Naive B cell (primary cell): ENCODE measurements at regions not wholly inside any gene's neighbourhood (a gene's known extent, or its start where the extent isn't known, plus 50 kb on each side); places are given as distances from the start of the nearest gene placed in this dataset.
A peak's percentile ranks its signal among the peaks of the same experiment; 100 is the strongest.
"Not testable (repeated sequence)": the region's sequence is repeated elsewhere in the genome, so short reads cannot be mapped to it uniquely, and the experiment has no call there.

Source experiments
- ATAC-seq, 2 donors: fragments of 150-1000 bp; cut with Tn5 transposase; 2 replicates each; pipeline ENCODE4 v1.10.0; 2021; ENCODE audit warnings: low read depth in 2 of 2, mild to moderate bottlenecking in 2 of 2, moderate library complexity in 2 of 2
- DNase-seq: peaks from one replicate; pipeline ENCODE4 v3.0.0; 2022
- H3K27ac Mint-ChIP-seq, 6 donors: one replicate each; pipeline ENCODE4 v1.8.0; 2020 to 2022; ENCODE audit warnings: mild to moderate bottlenecking in 6 of 6, mixed read lengths in 6 of 6, moderate library complexity in 5 of 6, inconsistent platforms in 2 of 6
- H3K27me3 Mint-ChIP-seq, 3 donors: one replicate each; pipeline ENCODE4 v1.8.0; 2021 to 2022; ENCODE audit warnings: mixed read lengths in 3 of 3, mild to moderate bottlenecking in 1 of 3
- H3K36me3 Mint-ChIP-seq, 2 donors: one replicate each; pipeline ENCODE4 v1.8.0; 2020 to 2022; ENCODE audit warnings: mixed read lengths in 2 of 2, inconsistent platforms in 1 of 2, mild to moderate bottlenecking in 1 of 2
- H3K4me1 Mint-ChIP-seq, 3 donors: one replicate each; pipeline ENCODE4 v1.8.0; 2020 to 2022; ENCODE audit warnings: mixed read lengths in 3 of 3, inconsistent platforms in 1 of 3, mild to moderate bottlenecking in 1 of 3, moderate library complexity in 1 of 3
- H3K4me3 Mint-ChIP-seq, 8 donors: one replicate each; pipeline ENCODE4 v1.8.0; 2020 to 2022; ENCODE audit warnings: mild to moderate bottlenecking in 8 of 8, mixed read lengths in 8 of 8, moderate library complexity in 8 of 8, inconsistent platforms in 2 of 8
- H3K9me3 Mint-ChIP-seq, 7 donors: one replicate each; pipeline ENCODE4 v1.8.0; 2020 to 2022; ENCODE audit warnings: mixed read lengths in 7 of 7, mild to moderate bottlenecking in 5 of 7, inconsistent platforms in 2 of 7, moderate library complexity in 1 of 7

- peaks cover 8 to 16% (median 14%) of the 10 kb centered on the region in 3 donors for H3K27me3 Mint-ChIP-seq
- no peak for ATAC-seq
- peaks cover 10 to 42% (median 33%) of the 10 kb centered on the region in 7 donors for H3K9me3 Mint-ChIP-seq
- no peak for DNase-seq
- H3K4me1 Mint-ChIP-seq = no peaks in the 10 kb centered on the region
- H3K27ac Mint-ChIP-seq = no peak overlapping the region
- H3K36me3 Mint-ChIP-seq = peaks cover 5 to 19% of the 10 kb centered on the region in 2 donors
- H3K4me3 Mint-ChIP-seq = no peak overlapping the region
Measured at GRCh38 chr4:1589098-1589497, 95.0 kb downstream of the FAM53A start.

GRCh38 chr4:1588306-1588705 is 95.8 kb downstream of the FAM53A start:
- Mint-ChIP-seq H3K9me3 (peaks cover 10 to 42% (median 30%) of the 10 kb centered on the region in 7 donors), H3K27ac (no peak overlapping the region), H3K36me3 (peaks cover 5 to 19% of the 10 kb centered on the region in 2 donors), H3K4me1 (no peaks in the 10 kb centered on the region), H3K4me3 (no peak overlapping the region), H3K27me3 (peaks cover 4 to 14% (median 12%) of the 10 kb centered on the region in 3 donors)
- no peak for ATAC-seq
- DNase-seq = no peak

GRCh38 chr4:1584498-1584897 is 99.6 kb downstream of the FAM53A start:
- no peak for ATAC-seq
- Mint-ChIP-seq H3K27me3 (no peaks in the 10 kb centered on the region), H3K4me3 (no peak overlapping the region), H3K9me3 (peaks cover 5 to 24% (median 15%) of the 10 kb centered on the region in 7 donors), H3K36me3 (peaks cover 0 to under 1% of the 10 kb centered on the region in 2 donors), H3K4me1 (peaks cover 0 to 7% (median 0%) of the 10 kb centered on the region in 3 donors), H3K27ac (no peak overlapping the region)
- no peak for DNase-seq

- Mint-ChIP-seq H3K4me3 (peak overlapping the region in 1 of 8 donors; percentile 28), H3K27me3 (no peaks in the 10 kb centered on the region)
Measured at GRCh38 chr4:1583859-1584258, 100.3 kb downstream of the FAM53A start.

GRCh38 chr4:1583051-1583785 is 100.9 kb downstream of the FAM53A start:
- Mint-ChIP-seq H3K27me3 (no peaks in the 10 kb centered on the region), H3K4me3 (peak overlapping the region in 2 of 8 donors; percentile 8 to 20), H3K36me3 (no peaks in the 10 kb centered on the region), H3K4me1 (peaks cover 0 to 7% (median under 1%) of the 10 kb centered on the region in 3 donors), H3K9me3 (peaks cover 2 to 11% (median 5%) of the 10 kb centered on the region in 7 donors), H3K27ac (peak overlapping the region in 1 of 6 donors; percentile 33)
- DNase-seq (no peak), ATAC-seq (no peak)

More at GRCh38 chr4:1583859-1584258, 100.3 kb downstream of the FAM53A start:
- Mint-ChIP-seq H3K27ac (no peak overlapping the region), H3K9me3 (peaks cover 5 to 18% (median 9%) of the 10 kb centered on the region in 7 donors), H3K36me3 (no peaks in the 10 kb centered on the region), H3K4me1 (peaks cover 0 to 7% (median 0%) of the 10 kb centered on the region in 3 donors)
- no peak for ATAC-seq
- DNase-seq = no peak

- DNase-seq (no peak), ATAC-seq (no peak)
- H3K27ac Mint-ChIP-seq = peak overlapping the region in 1 of 6 donors; percentile 81
- peak overlapping the region in 1 of 8 donors; percentile 59 for H3K4me3 Mint-ChIP-seq
- peaks cover 0 to 7% (median 5%) of the 10 kb centered on the region in 3 donors for H3K4me1 Mint-ChIP-seq
- H3K9me3 Mint-ChIP-seq = peaks cover 0 to 9% (median 5%) of the 10 kb centered on the region in 7 donors
- no peaks in the 10 kb centered on the region for H3K27me3 Mint-ChIP-seq
- no peaks in the 10 kb centered on the region for H3K36me3 Mint-ChIP-seq
Measured at GRCh38 chr4:1582227-1582626, 101.9 kb downstream of the FAM53A start.

GRCh38 chr4:1581164-1581894 is 102.8 kb downstream of the FAM53A start:
- H3K27ac Mint-ChIP-seq = peak overlapping the region in 4 of 6 donors; percentile 51 to 81 (median 70)
- H3K9me3 Mint-ChIP-seq, H3K27me3 Mint-ChIP-seq, H3K36me3 Mint-ChIP-seq, H3K4me1 Mint-ChIP-seq: not testable (repeated sequence)
- H3K4me3 Mint-ChIP-seq = peak overlapping the region in 5 of 8 donors; percentile 6 to 80 (median 59)
- peak; percentile 69 to 71 for ATAC-seq
- DNase-seq = peak; percentile 93

- H3K4me3 Mint-ChIP-seq = peak overlapping the region in 2 of 8 donors; percentile 68 to 82
- H3K9me3 Mint-ChIP-seq, H3K27ac Mint-ChIP-seq, H3K27me3 Mint-ChIP-seq, H3K36me3 Mint-ChIP-seq, ATAC-seq, DNase-seq, H3K4me1 Mint-ChIP-seq: not testable (repeated sequence)
Measured at GRCh38 chr4:1580692-1581012, 103.5 kb downstream of the FAM53A start.

- Mint-ChIP-seq H3K36me3 (no peaks in the 10 kb centered on the region), H3K27ac (peak overlapping the region in 3 of 6 donors; percentile 19 to 59 (median 47)), H3K4me3 (peak overlapping the region; percentile 68 to 90 (median 78)), H3K4me1 (peaks cover 0 to 7% (median 5%) of the 10 kb centered on the region in 3 donors), H3K9me3 (peaks cover 0 to 3% (median 0%) of the 10 kb centered on the region in 7 donors), H3K27me3 (no peaks in the 10 kb centered on the region)
- peak; percentile 92 for DNase-seq
- peak; percentile 64 to 67 for ATAC-seq
Measured at GRCh38 chr4:1579901-1580691, 104.0 kb downstream of the FAM53A start.

- Mint-ChIP-seq H3K4me1 (peaks cover 0 to 7% (median 5%) of the 10 kb centered on the region in 3 donors), H3K36me3 (no peaks in the 10 kb centered on the region), H3K27ac (peak overlapping the region in 3 of 6 donors; percentile 56 to 90 (median 59)), H3K27me3 (no peaks in the 10 kb centered on the region), H3K4me3 (peak overlapping the region; percentile 68 to 90 (median 78)), H3K9me3 (peaks cover 0 to 3% (median 0%) of the 10 kb centered on the region in 7 donors)
- DNase-seq = peak; percentile 70
- peak; percentile 47 for ATAC-seq
Measured at GRCh38 chr4:1579001-1579900, 104.9 kb downstream of the FAM53A start.

GRCh38 chr4:1578251-1578773 is 105.8 kb downstream of the FAM53A start:
- Mint-ChIP-seq H3K4me1 (peaks cover 5 to 7% (median 5%) of the 10 kb centered on the region in 3 donors), H3K9me3 (peaks cover 0 to 3% (median 2%) of the 10 kb centered on the region in 7 donors), H3K27me3 (no peaks in the 10 kb centered on the region), H3K4me3 (peak overlapping the region in 7 of 8 donors; percentile 15 to 75 (median 57)), H3K36me3 (no peaks in the 10 kb centered on the region), H3K27ac (peak overlapping the region in 1 of 6 donors; percentile 61)
- DNase-seq (no peak), ATAC-seq (no peak)

- no peak for ATAC-seq
- Mint-ChIP-seq H3K9me3 (peaks cover 0 to 4% (median 3%) of the 10 kb centered on the region in 7 donors), H3K4me1 (peaks cover 9% of the 10 kb centered on the region in 3 donors), H3K4me3 (peak overlapping the region in 3 of 8 donors; percentile 15 to 75 (median 72)), H3K36me3 (no peaks in the 10 kb centered on the region), H3K27me3 (no peaks in the 10 kb centered on the region), H3K27ac (peak overlapping the region in 1 of 6 donors; percentile 61)
- no peak for DNase-seq
Measured at GRCh38 chr4:1577822-1578217, 106.3 kb downstream of the FAM53A start.
